Pancreas (tissue), 10 donors: ENCODE measurements at regions not wholly inside any gene's neighbourhood (a gene's known extent, or its start where the extent isn't known, plus 50 kb on each side); places are given as distances from the start of the nearest gene placed in this dataset.

Experiments
- ATAC-seq, 4 donors: fragments of 200-7000 bp; cut with Tn5 transposase; one replicate each; pipeline versions ENCODE4 v1.8.0 to v1.9.1; 2020; ENCODE audit warnings: mild to moderate bottlenecking in 4 of 4, moderate library complexity in 4 of 4
- DNase-seq, 6 donors: peaks; one replicate each; pipeline ENCODE4 v3.0.0-alpha.2; 2020
- FAIRE-seq: peaks from 2 replicates; lab custom pipeline; 2012; peaks lifted over from hg19 to GRCh38; lab: Jason Lieb, UNC
- H3K27ac ChIP-seq, 4 donors: fragments of 200-600 bp; sonication (generic); 1 replicate in 3 of 4; 2 replicates in 1 of 4; pipeline versions ENCODE4 v1.5.0 to v1.8.0; 2020
- H3K27me3 ChIP-seq, 4 donors: fragments of 200-600 bp; one replicate each; pipeline ENCODE4 v1.8.0; 2021
- H3K36me3 ChIP-seq, 3 donors: fragments of 200-600 bp; sonication (generic) in 1 of 3; one replicate each; pipeline versions ENCODE4 v1.5.0 to v1.8.0; 2020 to 2021
- H3K4me1 ChIP-seq, 3 donors: fragments of 200-600 bp; one replicate each; pipeline ENCODE4 v1.8.0; 2021
- H3K4me3 ChIP-seq, 4 donors: fragments of 200-600 bp; sonication (generic) in 2 of 4; one replicate each; pipeline versions ENCODE4 v1.5.0 to v1.8.0; 2020 to 2021
- H3K9me3 ChIP-seq, 4 donors: fragments of 200-600 bp; one replicate each; pipeline ENCODE4 v1.8.0; 2021
- CTCF ChIP-seq, 4 donors: fragments of 200-600 bp; sonication (generic) in 3 of 4; IDR thresholded peaks; one replicate each; pipeline versions ENCODE4 v1.5.0 to v1.8.0; 2021; ENCODE audit warnings: antibody characterized with exemption in 4 of 4
- WGBS, 2 donors: extraction: QIAGEN DNeasy Blood & Tissue Kit; methylation state at CpG; one replicate each; pipeline ENCODE4 v1.1.7; 2013; 5-methylcytosine and 5-hydroxymethylcytosine counted together
- intact Hi-C, 3 donors: fragments of 100-400 bp; cut with DNase I; formaldehyde crosslinking; loops; one replicate each; pipeline versions ENCODE4 v1.11.1 to v1.14.2; 2022
- donor health status: healthy with polysubstance abuse.
- donor health status: DM: no; HTN: no; CAD: no; lungs with moderate emphysema.
- donor health status: DM: no; HTN: no; CAD: no.
- donor health status: control.
- donor health status: control.
- donor health status: Bipolar disorder and iron deficiency.
- donor health status: DM: yes; HTN: yes; CAD: no.
- donor health status: DM: no; HTN: no; CAD: no.
- donor health status: DM: no; HTN: no; CAD: no.
- donor health status: DM: yes; HTN: yes; CAD: no.

GRCh38 chr1:238404481-238404880 lies 513.8 kb upstream of the ZP4 start:
- H3K27me3 ChIP-seq, result no peaks in the 10 kb centered on the region
- FAIRE-seq, result no peak
- intact Hi-C loops, result no loop called here

GRCh38 chr1:238401144-238401543 lies 510.4 kb upstream of the ZP4 start:
- Histone ChIP-seq H3K9me3 (no peaks in the 10 kb centered on the region), H3K36me3 (no peaks in the 10 kb centered on the region), H3K4me3 (no peak overlapping the region), H3K27ac (no peak overlapping the region), H3K4me1 (no peaks in the 10 kb centered on the region), H3K27me3 (no peaks in the 10 kb centered on the region)
- no peak for TF ChIP-seq CTCF (IDR thresholded peaks at IDR 0.05)
- 24 to 44% methylated on average over 4 of the region's 4 CpGs for WGBS, 2 donors
- FAIRE-seq, result no peak
- DNase-seq, result no peak
- intact Hi-C loops, result no loop called here
- peak in 3 of 4 donors; percentile 36 to 61 (median 38) for ATAC-seq

More at GRCh38 chr1:238404481-238404880, 513.8 kb upstream of the ZP4 start:
- Histone ChIP-seq H3K4me1 (no peaks in the 10 kb centered on the region), H3K9me3 (no peaks in the 10 kb centered on the region), H3K36me3 (no peaks in the 10 kb centered on the region), H3K4me3 (no peak overlapping the region), H3K27ac (no peak overlapping the region)
- 50 to 54% methylated on average over 1 of the region's 1 CpG for WGBS, 2 donors
- DNase-seq (no peak), ATAC-seq (no peak)
- no peak for TF ChIP-seq CTCF (IDR thresholded peaks at IDR 0.05)

GRCh38 chr1:238399558-238399957 lies 508.8 kb upstream of the ZP4 start:
- Histone ChIP-seq H3K27ac (no peak overlapping the region), H3K4me1 (no peaks in the 10 kb centered on the region), H3K4me3 (no peak overlapping the region), H3K9me3 (no peaks in the 10 kb centered on the region), H3K27me3 (no peaks in the 10 kb centered on the region), H3K36me3 (no peaks in the 10 kb centered on the region)
- TF ChIP-seq CTCF (IDR thresholded peaks at IDR 0.05), result no peak
- no peak for DNase-seq
- intact Hi-C loops, result no loop called here
- FAIRE-seq, result no peak
- 87 to 93% methylated on average over 4 of the region's 4 CpGs for WGBS, 2 donors
- no peak for ATAC-seq

GRCh38 chr1:238396140-238396539 lies 505.4 kb upstream of the ZP4 start:
- no peak overlapping the region for H3K4me3 ChIP-seq
- H3K27me3 ChIP-seq, result no peaks in the 10 kb centered on the region
- no peak for TF ChIP-seq CTCF (IDR thresholded peaks at IDR 0.05)
- intact Hi-C loops, result no loop called here
- H3K9me3 ChIP-seq, result no peaks in the 10 kb centered on the region
- no peak for FAIRE-seq
- DNase-seq, result no peak
- H3K36me3 ChIP-seq, result no peaks in the 10 kb centered on the region
- H3K27ac ChIP-seq, result no peak overlapping the region
- H3K4me1 ChIP-seq, result no peaks in the 10 kb centered on the region
- ATAC-seq, result no peak

GRCh38 chr1:238384381-238384780 lies 493.7 kb upstream of the ZP4 start:
- H3K9me3 ChIP-seq, result no peaks in the 10 kb centered on the region
- WGBS, 2 donors, result 59 to 60% methylated on average over 5 of the region's 5 CpGs
- no peak for TF ChIP-seq CTCF (IDR thresholded peaks at IDR 0.05)
- no peaks in the 10 kb centered on the region for H3K27me3 ChIP-seq
- FAIRE-seq (no peak), DNase-seq (no peak), ATAC-seq (no peak)
- H3K36me3 ChIP-seq, result no peaks in the 10 kb centered on the region
- H3K4me3 ChIP-seq, result no peak overlapping the region
- no peaks in the 10 kb centered on the region for H3K4me1 ChIP-seq
- intact Hi-C loops, result no loop called here
- no peak overlapping the region for H3K27ac ChIP-seq
